H9 (cell line): ENCODE measurements at regions not wholly inside any gene's neighbourhood (a gene's known extent, or its start where the extent isn't known, plus 50 kb on each side); places are given as distances from the start of the nearest gene placed in this dataset.

Experiments used
- DNase-seq: peaks from one replicate; pipeline ENCODE4 v3.0.0-alpha.2; 2017
- H2AFZ ChIP-seq: one replicate; pipeline ENCODE4 v1.6.1; 2013; ENCODE audit warnings: mild to moderate bottlenecking, low read length, control low read depth, moderate library complexity
- H2AK5ac ChIP-seq: 2 replicates; pipeline ENCODE4 v1.6.1; 2013; ENCODE audit warnings: low read length, control low read depth, mixed read lengths; ENCODE audit not compliant: insufficient read length
- H2BK120ac ChIP-seq: one replicate; pipeline ENCODE4 v1.6.1; 2013; ENCODE audit warnings: low read depth, mild to moderate bottlenecking, low read length, control low read depth, inconsistent platforms; ENCODE audit not compliant: poor library complexity, severe bottlenecking
- H2BK12ac ChIP-seq: 2 replicates; pipeline ENCODE4 v1.6.1; 2013; ENCODE audit warnings: low read length, control low read depth, mixed read lengths, low read depth; ENCODE audit not compliant: insufficient read length
- H2BK15ac ChIP-seq: 2 replicates; pipeline ENCODE4 v1.6.1; 2013; ENCODE audit warnings: low read depth, low read length, control low read depth
- H2BK20ac ChIP-seq: one replicate; pipeline ENCODE4 v1.6.1; 2013; ENCODE audit warnings: low read depth, mild to moderate bottlenecking, low read length, control low read depth, inconsistent platforms; ENCODE audit not compliant: poor library complexity, severe bottlenecking
- H2BK5ac ChIP-seq: 2 replicates; pipeline ENCODE4 v1.6.1; 2013; ENCODE audit warnings: low read length, control low read depth, mixed read lengths; ENCODE audit not compliant: insufficient read length
- H3K14ac ChIP-seq: 2 replicates; pipeline ENCODE4 v1.6.1; 2013; ENCODE audit warnings: low read length, control low read depth; ENCODE audit not compliant: insufficient read depth
- H3K18ac ChIP-seq: 2 replicates; pipeline ENCODE4 v1.6.1; 2013; ENCODE audit warnings: low read depth, mild to moderate bottlenecking, mixed read lengths, low read length, control low read depth; ENCODE audit not compliant: insufficient read length
- H3K23ac ChIP-seq: 2 replicates; pipeline ENCODE4 v1.6.1; 2013; ENCODE audit warnings: low read length, control low read depth, mixed read lengths, low read depth; ENCODE audit not compliant: insufficient read length
- H3K23me2 ChIP-seq: 2 replicates; pipeline ENCODE4 v1.6.1; 2013; ENCODE audit warnings: low read depth, mild to moderate bottlenecking, mixed read lengths, low read length, control low read depth; ENCODE audit not compliant: insufficient read length, poor library complexity, severe bottlenecking
- H3K27ac ChIP-seq: 2 replicates; pipeline ENCODE4 v1.5.1; 2013; ENCODE audit warnings: low read length, control low read depth, mixed read lengths, low read depth; ENCODE audit not compliant: insufficient read length
- H3K27me3 ChIP-seq: 2 replicates; pipeline ENCODE4 v1.6.1; 2013; ENCODE audit warnings: low read length, control low read depth, inconsistent platforms; ENCODE audit not compliant: insufficient read depth
- H3K4ac ChIP-seq: 2 replicates; pipeline ENCODE4 v1.6.1; 2013; ENCODE audit warnings: low read depth, mild to moderate bottlenecking, control low read depth, inconsistent platforms, low read length, moderate library complexity
- H3K4me1 ChIP-seq: 2 replicates; pipeline ENCODE4 v1.6.1; 2013; ENCODE audit warnings: low read length, control low read depth, inconsistent platforms; ENCODE audit not compliant: insufficient read depth
- H3K4me2 ChIP-seq: 2 replicates; pipeline ENCODE4 v1.6.1; 2013; ENCODE audit warnings: low read length, control low read depth, mixed read lengths; ENCODE audit not compliant: insufficient read length, insufficient read depth
- H3K56ac ChIP-seq: 2 replicates; pipeline ENCODE4 v1.6.1; 2013; ENCODE audit warnings: low read depth, mild to moderate bottlenecking, mixed read lengths, low read length, control low read depth; ENCODE audit not compliant: insufficient read length
- H3K79me1 ChIP-seq: 2 replicates; pipeline ENCODE4 v1.6.1; 2013; ENCODE audit warnings: low read depth, mild to moderate bottlenecking, moderate library complexity, low read length, control low read depth, inconsistent platforms; ENCODE audit not compliant: insufficient read depth, poor library complexity, severe bottlenecking
- H3K79me2 ChIP-seq: 2 replicates; pipeline ENCODE4 v1.6.1; 2013; ENCODE audit warnings: low read length, control low read depth, inconsistent platforms; ENCODE audit not compliant: insufficient read depth
- H3K9ac ChIP-seq: 2 replicates; pipeline ENCODE4 v1.6.1; 2013; ENCODE audit warnings: low read length, control low read depth, mixed read lengths; ENCODE audit not compliant: insufficient read length; ENCODE audit errors: extremely low read depth
- H3K9me3 ChIP-seq: one replicate; pipeline ENCODE4 v1.6.1; 2013; ENCODE audit warnings: low read depth, low read length, inconsistent platforms; ENCODE audit not compliant: control insufficient read depth
- H3T11ph ChIP-seq: one replicate; pipeline ENCODE4 v1.6.1; 2013; ENCODE audit warnings: mild to moderate bottlenecking, low read length, control low read depth, inconsistent platforms
- H4K20me1 ChIP-seq: one replicate; pipeline ENCODE4 v1.6.1; 2013; ENCODE audit not compliant: control insufficient read depth, insufficient read length, insufficient read depth
- H4K5ac ChIP-seq: 2 replicates; pipeline ENCODE4 v1.6.1; 2013; ENCODE audit warnings: low read depth, mild to moderate bottlenecking, mixed read lengths, low read length, control low read depth; ENCODE audit not compliant: insufficient read length
- H4K8ac ChIP-seq: replicated peaks from 2 replicates; pipeline ENCODE4 v1.6.1; 2013; ENCODE audit warnings: low read length, control low read depth, mixed read lengths, low read depth; ENCODE audit not compliant: insufficient read length
- H4K91ac ChIP-seq: 2 replicates; pipeline ENCODE4 v1.6.1; 2013; ENCODE audit warnings: low read depth, mild to moderate bottlenecking, moderate library complexity, mixed read lengths, low read length, control low read depth; ENCODE audit not compliant: insufficient read length
- H3K27ac Mint-ChIP-seq, 3 experiments: 2 replicates in 2 of 3; 3 replicates in 1 of 3; pipeline ENCODE4 v1.8.0; 2020 to 2021; ENCODE audit warnings: mixed read lengths in 3 of 3, mild to moderate bottlenecking in 1 of 3, moderate library complexity in 1 of 3
- H3K27me3 Mint-ChIP-seq: 2 replicates; pipeline ENCODE4 v1.8.0; 2021; ENCODE audit warnings: low read depth, mild to moderate bottlenecking, moderate library complexity, mixed read lengths
- H3K36me3 Mint-ChIP-seq, 3 experiments: 2 replicates in 2 of 3; 3 replicates in 1 of 3; pipeline ENCODE4 v1.8.0; 2020 to 2021; ENCODE audit warnings: low read depth in 3 of 3, mixed read lengths in 3 of 3; ENCODE audit not compliant: insufficient read depth in 1 of 3
- H3K4me1 Mint-ChIP-seq, 2 experiments: 2 replicates each; pipeline ENCODE4 v1.8.0; 2020; ENCODE audit warnings: mixed read lengths in 2 of 2
- H3K4me3 Mint-ChIP-seq, 2 experiments: 2 replicates in 1 of 2; 3 replicates in 1 of 2; pipeline ENCODE4 v1.8.0; 2020 to 2021; ENCODE audit warnings: mild to moderate bottlenecking in 2 of 2, mixed read lengths in 2 of 2, moderate library complexity in 1 of 2
- H3K9me3 Mint-ChIP-seq, 2 experiments: 2 replicates in 1 of 2; 3 replicates in 1 of 2; pipeline ENCODE4 v1.8.0; 2020; ENCODE audit warnings: mild to moderate bottlenecking in 2 of 2, mixed read lengths in 2 of 2, moderate library complexity in 1 of 2
- CTCF ChIP-seq: fragments of 200-600 bp; sonication (generic); conservative IDR thresholded peaks from 3 replicates; pipeline ENCODE4 v1.8.0; 2021; ENCODE audit warnings: antibody characterized with exemption, mild to moderate bottlenecking
- WGBS: extraction: QIAGEN DNeasy Blood & Tissue Kit; methylation state at CpG from one replicate; pipeline ENCODE4 v1.1.7; 2013; ENCODE audit warnings: missing lambda C conversion rate, low lambda C conversion rate, mixed read lengths; ENCODE audit not compliant: insufficient read length; ENCODE audit errors: extremely low coverage; 5-methylcytosine and 5-hydroxymethylcytosine counted together

- no peak for DNase-seq
- Histone ChIP-seq H3K9me3 (peaks cover 5% of the 10 kb centered on the region), H3K23me2 (no peaks in the 10 kb centered on the region), H2BK12ac (no peak overlapping the region), H2AFZ (no peak overlapping the region), H3K18ac (no peak overlapping the region), H4K91ac (no peak overlapping the region), H4K8ac (no peak overlapping the region), H4K5ac (no peak overlapping the region), H3T11ph (no peak overlapping the region), H2BK5ac (no peak overlapping the region), H2BK15ac (no peak overlapping the region), H2AK5ac (no peak overlapping the region), H3K56ac (no peak overlapping the region), H3K4me1 (no peaks in the 10 kb centered on the region), H3K79me1 (no peaks in the 10 kb centered on the region), H4K20me1 (no peaks in the 10 kb centered on the region), H2BK120ac (no peak overlapping the region), H3K4me2 (no peak overlapping the region), H3K9ac (no peak overlapping the region), H3K79me2 (no peaks in the 10 kb centered on the region), H2BK20ac (no peak overlapping the region), H3K27me3 (no peaks in the 10 kb centered on the region), H3K14ac (no peak overlapping the region), H3K23ac (no peak overlapping the region), H3K27ac (no peak overlapping the region), H3K4ac (no peak overlapping the region)
- WGBS, result no CpG with 5 or more reads among the region's 2 CpGs
- no peaks in the 10 kb centered on the region for H3K4me1 Mint-ChIP-seq
- no peak overlapping the region for H3K4me3 Mint-ChIP-seq
- no peak overlapping the region for H3K27ac Mint-ChIP-seq
- H3K9me3 Mint-ChIP-seq, result peaks cover 36 to 38% of the 10 kb centered on the region in 2 experiments
- TF ChIP-seq CTCF, result no peak
- peaks cover 8 to 38% (median 15%) of the 10 kb centered on the region in 3 experiments for H3K36me3 Mint-ChIP-seq
- no peaks in the 10 kb centered on the region for H3K27me3 Mint-ChIP-seq
Observed at GRCh38 chr7:110480964-110481363, 610.0 kb upstream of the LRRN3 start.
